Esophagus (tissue), 2 donors: ENCODE measurements at regions not wholly inside any gene's neighbourhood (a gene's known extent, or its start where the extent isn't known, plus 50 kb on each side); places are given as distances from the start of the nearest gene placed in this dataset.

Experiments used
- H3K27ac ChIP-seq, 2 donors: one replicate each; pipeline ENCODE4 v1.5.1; 2013; ENCODE audit warnings: low read depth in 2 of 2, mild to moderate bottlenecking in 2 of 2, inconsistent platforms in 1 of 2, low read length in 1 of 2, moderate library complexity in 1 of 2
- H3K27me3 ChIP-seq, 2 donors: one replicate each; pipeline ENCODE4 v1.6.1; 2013; ENCODE audit warnings: low read length in 2 of 2, control low read depth in 1 of 2, mild to moderate bottlenecking in 1 of 2; ENCODE audit not compliant: insufficient read depth in 2 of 2, control insufficient read depth in 1 of 2
- H3K36me3 ChIP-seq, 2 donors: one replicate each; pipeline ENCODE4 v1.6.1; 2013; ENCODE audit warnings: low read length in 1 of 2; ENCODE audit not compliant: control insufficient read depth in 2 of 2, insufficient read depth in 2 of 2
- H3K4me1 ChIP-seq, 2 donors: one replicate each; pipeline ENCODE4 v1.6.1; 2013; ENCODE audit warnings: low read length in 1 of 2; ENCODE audit not compliant: control insufficient read depth in 2 of 2, insufficient read depth in 2 of 2
- H3K4me3 ChIP-seq, 2 donors: one replicate each; pipeline ENCODE4 v1.5.1; 2013; ENCODE audit warnings: low read length in 2 of 2, mild to moderate bottlenecking in 2 of 2, low read depth in 1 of 2, moderate library complexity in 1 of 2
- H3K9me3 ChIP-seq, 2 donors: one replicate each; pipeline ENCODE4 v1.6.1; 2013; ENCODE audit warnings: mild to moderate bottlenecking in 2 of 2, low read depth in 1 of 2, low read length in 1 of 2, moderate library complexity in 1 of 2; ENCODE audit not compliant: control insufficient read depth in 2 of 2, insufficient read depth in 1 of 2
- WGBS, 2 donors: extraction: QIAGEN DNeasy Blood & Tissue Kit; methylation state at CpG; one replicate each; pipeline ENCODE4 v1.1.7; 2013; 5-methylcytosine and 5-hydroxymethylcytosine counted together
- donor health status: healthy with polysubstance abuse.
- donor health status: Bipolar disorder and iron deficiency.

DNA sequence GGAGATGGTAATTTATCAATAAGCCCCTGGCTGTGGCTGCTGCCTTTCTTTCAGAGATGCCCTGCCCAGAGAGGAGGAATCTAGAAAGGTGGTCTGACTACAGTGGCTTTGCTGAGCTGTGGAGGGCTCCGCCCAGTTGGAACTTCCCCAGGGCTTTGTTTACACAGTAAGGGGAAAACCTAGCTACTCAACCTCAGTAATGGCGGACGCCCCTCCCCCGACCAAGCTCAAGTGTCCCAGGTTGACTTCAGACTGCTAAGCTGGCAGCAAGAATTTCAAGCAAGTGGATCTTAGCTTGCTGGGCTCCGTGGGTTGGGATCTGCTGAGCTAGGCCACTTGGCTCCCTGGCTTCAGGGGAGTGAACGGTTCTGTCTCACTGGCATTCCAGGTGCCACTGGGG lies 865.4 kb upstream of the ACO1 start:
- no peaks in the 10 kb centered on the region for H3K36me3 ChIP-seq
- 74 to 75% methylated on average over 6 of the region's 6 CpGs for WGBS, 2 donors
- peaks cover 2 to 3% of the 10 kb centered on the region in 2 donors for H3K9me3 ChIP-seq
- H3K27ac ChIP-seq, result no peak overlapping the region
- H3K4me1 ChIP-seq, result no peaks in the 10 kb centered on the region
- H3K4me3 ChIP-seq, result no peak overlapping the region
- H3K27me3 ChIP-seq, result no peaks in the 10 kb centered on the region

DNA sequence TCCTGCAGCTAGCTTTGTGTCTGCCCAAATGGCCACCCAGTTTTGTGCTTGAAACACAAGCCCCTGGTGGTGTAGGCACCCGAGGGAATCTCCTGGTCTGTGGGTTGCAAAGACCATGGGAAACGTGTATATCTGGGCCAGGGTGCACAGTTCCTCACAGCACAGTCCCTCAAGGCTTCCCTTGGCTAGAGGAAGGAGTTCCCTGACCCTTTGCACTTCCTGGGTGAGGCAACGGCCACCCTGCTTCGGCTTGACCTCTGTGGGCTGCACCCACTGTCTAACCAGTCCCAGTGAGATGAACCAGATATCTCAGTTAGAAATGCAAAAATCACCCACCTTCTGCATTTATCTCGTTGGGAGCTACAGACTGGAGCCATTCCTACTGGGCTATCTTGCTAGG lies 865.0 kb upstream of the ACO1 start:
- no peaks in the 10 kb centered on the region for H3K4me1 ChIP-seq
- H3K4me3 ChIP-seq, result no peak overlapping the region
- no peaks in the 10 kb centered on the region for H3K27me3 ChIP-seq
- H3K9me3 ChIP-seq, result peaks cover 2 to 3% of the 10 kb centered on the region in 2 donors
- H3K27ac ChIP-seq, result no peak overlapping the region
- 63 to 68% methylated on average over 5 of the region's 5 CpGs for WGBS, 2 donors
- H3K36me3 ChIP-seq, result no peaks in the 10 kb centered on the region

DNA sequence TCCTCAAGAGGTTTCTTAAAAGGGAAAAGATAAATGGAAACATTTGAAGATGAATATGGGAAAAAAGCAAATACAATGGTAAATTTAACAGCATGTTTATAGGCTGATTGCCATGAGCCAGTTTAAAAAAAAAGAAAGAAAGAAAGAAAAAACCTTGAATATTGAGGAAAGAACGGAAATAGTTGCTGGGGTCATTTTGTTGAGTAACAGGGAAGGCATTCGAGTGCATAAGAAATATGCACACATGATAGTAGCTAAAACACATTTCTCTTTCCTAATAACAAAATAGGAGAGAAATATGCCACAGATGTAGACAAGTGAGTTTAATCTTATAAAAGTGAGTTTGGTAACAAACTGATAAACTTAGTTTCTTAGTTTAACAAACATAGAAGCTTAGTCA lies 864.6 kb upstream of the ACO1 start:
- WGBS, 2 donors, result 72 to 84% methylated on average over 2 of the region's 2 CpGs
- H3K27ac ChIP-seq, result no peak overlapping the region
- no peaks in the 10 kb centered on the region for H3K27me3 ChIP-seq
- H3K4me1 ChIP-seq, result no peaks in the 10 kb centered on the region
- no peak overlapping the region for H3K4me3 ChIP-seq
- H3K9me3 ChIP-seq, result peaks cover 2 to 3% of the 10 kb centered on the region in 2 donors
- H3K36me3 ChIP-seq, result no peaks in the 10 kb centered on the region

- peaks cover 2 to 3% of the 10 kb centered on the region in 2 donors for H3K9me3 ChIP-seq
- no peaks in the 10 kb centered on the region for H3K27me3 ChIP-seq
- no peaks in the 10 kb centered on the region for H3K4me1 ChIP-seq
- 78% methylated on average over 3 of the region's 3 CpGs for WGBS, 2 donors
- H3K27ac ChIP-seq, result no peak overlapping the region
- no peak overlapping the region for H3K4me3 ChIP-seq
- H3K36me3 ChIP-seq, result no peaks in the 10 kb centered on the region
These were observed 864.0 kb upstream of the ACO1 start for GRCh38 chr9:31520301-31521085.

GRCh38 chr9:31535651-31536050 lies 848.8 kb upstream of the ACO1 start:
- Histone ChIP-seq H3K4me3 (no peak overlapping the region), H3K27me3 (no peaks in the 10 kb centered on the region), H3K4me1 (no peaks in the 10 kb centered on the region), H3K27ac (no peak overlapping the region), H3K9me3 (no peaks in the 10 kb centered on the region), H3K36me3 (no peaks in the 10 kb centered on the region)
- WGBS, 2 donors, result 65 to 77% methylated on average over 2 of the region's 2 CpGs

DNA sequence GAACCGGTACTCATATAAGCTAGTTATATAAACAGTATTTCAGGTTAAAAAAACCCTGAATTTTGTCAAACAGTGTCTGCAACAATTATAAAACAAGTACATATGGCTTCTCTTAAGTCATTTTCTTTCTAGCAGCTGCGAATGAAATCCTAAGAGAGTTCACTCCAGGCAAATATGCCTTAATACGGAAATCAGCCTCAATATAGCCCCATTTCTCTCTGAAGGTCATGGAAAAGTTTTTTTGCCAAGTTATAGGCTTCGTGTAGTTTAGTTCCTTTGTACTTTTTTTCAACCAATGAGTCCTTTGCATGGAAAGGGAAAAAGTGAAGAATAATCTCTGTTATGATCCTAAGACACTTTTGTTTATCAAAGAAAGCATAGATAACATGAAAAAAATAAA lies 848.0 kb upstream of the ACO1 start:
- Histone ChIP-seq H3K27ac (no peak overlapping the region), H3K9me3 (no peaks in the 10 kb centered on the region), H3K4me1 (no peaks in the 10 kb centered on the region), H3K36me3 (no peaks in the 10 kb centered on the region), H3K27me3 (no peaks in the 10 kb centered on the region), H3K4me3 (no peak overlapping the region)
- WGBS, 2 donors, result 54 to 59% methylated on average over 4 of the region's 4 CpGs

DNA sequence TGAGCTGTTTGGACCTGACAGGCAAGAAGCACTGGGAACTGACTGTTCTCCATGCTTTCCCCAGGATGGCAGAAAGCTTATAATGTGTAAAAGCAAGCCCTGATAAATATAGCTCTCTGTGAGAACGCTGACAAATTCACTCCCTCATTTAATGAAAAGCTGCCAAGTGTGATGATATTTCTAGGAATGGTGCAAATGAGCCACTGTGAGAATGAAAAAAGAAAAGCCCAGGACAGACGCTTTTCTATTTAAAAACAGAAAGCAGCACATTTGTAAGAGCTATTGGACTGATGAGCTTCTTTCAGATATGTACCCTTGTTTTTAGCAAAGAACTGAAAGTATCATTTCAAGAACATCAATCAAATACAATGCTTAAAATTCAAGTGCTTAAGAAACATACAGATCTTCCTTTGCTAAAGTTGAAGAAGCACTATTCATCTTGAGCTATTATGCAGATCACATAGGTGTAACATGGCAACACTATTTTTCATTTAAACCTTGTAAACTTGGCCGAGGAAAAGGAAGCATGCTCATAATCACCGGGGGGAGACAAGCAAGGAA lies 842.6 kb upstream of the ACO1 start:
- no peak overlapping the region for H3K4me3 ChIP-seq
- 28 to 32% methylated on average over 4 of the region's 4 CpGs for WGBS, 2 donors
- H3K27ac ChIP-seq, result no peak overlapping the region

GRCh38 chr9:31542384-31543055 lies 841.9 kb upstream of the ACO1 start:
- 23 to 29% methylated on average over 5 of the region's 5 CpGs for WGBS, 2 donors
- Histone ChIP-seq H3K27ac (no peak overlapping the region), H3K9me3 (no peaks in the 10 kb centered on the region), H3K4me1 (no peaks in the 10 kb centered on the region), H3K36me3 (no peaks in the 10 kb centered on the region), H3K4me3 (no peak overlapping the region), H3K27me3 (no peaks in the 10 kb centered on the region)

More for the DNA sequence above, 842.6 kb upstream of the ACO1 start:
- no peaks in the 10 kb centered on the region for H3K27me3 ChIP-seq
- no peaks in the 10 kb centered on the region for H3K4me1 ChIP-seq
- no peaks in the 10 kb centered on the region for H3K9me3 ChIP-seq
- no peaks in the 10 kb centered on the region for H3K36me3 ChIP-seq

GRCh38 chr9:31554941-31555340 lies 829.5 kb upstream of the ACO1 start:
- Histone ChIP-seq H3K4me3 (no peak overlapping the region), H3K27me3 (no peaks in the 10 kb centered on the region), H3K36me3 (no peaks in the 10 kb centered on the region), H3K27ac (no peak overlapping the region), H3K9me3 (no peaks in the 10 kb centered on the region), H3K4me1 (no peaks in the 10 kb centered on the region)
- 64 to 67% methylated on average over 2 of the region's 2 CpGs for WGBS, 2 donors
